Epithelial cell of esophagus (primary cell): ENCODE measurements at regions not wholly inside any gene's neighbourhood (a gene's known extent, or its start where the extent isn't known, plus 50 kb on each side); places are given as distances from the start of the nearest gene placed in this dataset.

Experiments used
- DNase-seq: peaks from one replicate; pipeline ENCODE4 v3.0.0; 2010; ENCODE audit warnings: low read depth
- H3K4me3 ChIP-seq: 2 replicates; pipeline ENCODE4 v1.5.1; 2011; ENCODE audit warnings: mild to moderate bottlenecking, low read length, control low read depth
- CTCF ChIP-seq: IDR thresholded peaks from 2 replicates; pipeline ENCODE4 v1.5.1; 2011; ENCODE audit warnings: low read depth, mild to moderate bottlenecking, low read length, control low read depth, inconsistent platforms; ENCODE audit not compliant: insufficient read depth; ENCODE audit errors: missing control alignments

DNA sequence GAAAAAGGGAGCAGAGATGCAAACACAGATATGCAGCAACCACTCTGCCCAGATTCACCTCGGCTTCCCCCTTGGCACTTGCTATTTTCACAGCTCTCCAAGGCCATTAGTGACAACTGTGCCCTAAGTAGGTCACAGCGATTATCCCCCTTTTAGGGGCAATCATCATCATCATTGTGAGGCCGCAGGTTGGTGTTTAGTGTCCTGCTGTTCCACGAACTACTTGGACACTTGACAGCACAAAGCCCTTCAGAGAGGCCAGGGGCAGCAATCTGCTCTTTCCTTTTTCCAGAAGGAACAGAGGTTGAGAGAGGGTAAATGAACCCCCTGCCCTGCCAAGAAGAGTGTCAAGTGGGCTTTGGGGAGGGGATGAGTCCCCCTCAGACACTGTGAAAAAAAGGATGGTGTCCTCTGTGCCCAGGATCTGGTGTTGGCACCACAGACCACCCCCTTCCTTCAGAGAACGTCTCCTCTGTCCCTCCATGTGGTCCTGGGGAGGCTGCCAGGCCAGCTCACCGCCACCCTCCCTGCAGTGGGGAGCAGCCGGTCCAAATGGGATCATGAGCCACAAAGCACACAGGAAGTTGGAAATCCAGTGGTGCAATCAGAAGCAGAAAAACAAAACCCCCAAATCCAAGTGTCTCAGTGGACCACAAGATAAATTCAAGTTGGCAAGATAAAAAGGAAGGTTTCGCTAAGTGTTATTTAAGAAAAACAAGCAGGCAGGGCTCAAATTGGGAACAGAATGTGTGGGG is 78.4 kb upstream of the MED9 start:
- no peak overlapping the region for H3K4me3 ChIP-seq
- no peak for TF ChIP-seq CTCF
- no peak for DNase-seq

DNA sequence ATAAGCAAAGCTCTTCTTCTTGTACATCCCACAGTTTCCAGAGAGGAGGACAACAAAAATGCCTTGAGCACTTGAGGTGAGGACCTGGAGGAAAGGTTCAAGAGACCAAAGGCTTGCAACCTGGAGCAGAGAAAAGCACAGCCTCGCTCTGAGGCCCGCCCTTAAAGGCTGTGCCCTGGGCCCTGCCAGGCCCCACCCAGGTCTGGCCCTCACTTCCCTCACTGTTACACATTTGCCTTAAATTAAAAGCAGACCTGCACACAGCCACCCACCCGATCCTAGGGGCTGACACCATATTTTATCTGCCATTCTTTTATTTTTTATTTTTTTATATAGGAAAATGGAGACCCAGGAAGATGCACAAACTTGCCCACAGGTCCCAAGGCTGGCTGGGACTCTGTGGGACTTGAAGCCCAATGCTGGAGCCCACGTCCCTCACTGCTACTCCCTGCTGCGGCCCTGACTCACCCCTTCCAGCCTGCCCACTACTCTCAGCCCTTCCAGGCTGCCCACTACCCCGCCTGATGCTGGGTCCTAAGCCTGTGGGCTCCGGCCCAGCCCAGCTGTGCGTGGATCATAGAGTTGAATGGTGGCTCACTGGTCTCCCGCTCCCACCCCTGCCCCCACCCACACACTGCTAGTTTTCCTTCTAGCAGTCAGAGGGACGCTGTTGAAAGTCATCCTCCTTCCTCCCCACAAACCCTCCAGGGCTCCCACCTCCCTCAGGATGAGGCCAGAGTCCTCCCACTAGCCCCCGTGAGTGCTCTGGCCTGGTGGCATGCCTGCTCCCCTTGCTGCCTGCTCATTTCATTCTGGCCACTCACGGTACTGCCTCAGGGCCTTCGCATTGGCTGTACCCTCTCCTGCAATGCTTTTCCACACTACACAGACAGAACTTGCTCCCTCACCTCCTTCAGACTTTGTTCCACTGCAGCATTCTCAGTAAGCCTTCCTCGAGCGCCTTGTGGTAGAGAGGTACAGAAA is 77.6 kb upstream of the MED9 start:
- no peak for TF ChIP-seq CTCF
- DNase-seq: no peak
- H3K4me3 ChIP-seq: no peak overlapping the region

- no peak for DNase-seq
- TF ChIP-seq CTCF: no peak
- H3K4me3 ChIP-seq: no peak overlapping the region
Observed at GRCh38 chr17:17400070-17400469, 76.7 kb upstream of the MED9 start.

GRCh38 chr17:17400566-17401184 is 76.1 kb upstream of the MED9 start:
- TF ChIP-seq CTCF: no peak
- H3K4me3 ChIP-seq: no peak overlapping the region
- no peak for DNase-seq

GRCh38 chr17:17401271-17401781 is 75.5 kb upstream of the MED9 start:
- DNase-seq: peak; percentile 14

GRCh38 chr17:17402558-17402957 is 74.2 kb upstream of the MED9 start:
- peak; percentile 51 for DNase-seq
- H3K4me3 ChIP-seq: no peak overlapping the region
- TF ChIP-seq CTCF: no peak

More at GRCh38 chr17:17401271-17401781, 75.5 kb upstream of the MED9 start:
- TF ChIP-seq CTCF: no peak
- H3K4me3 ChIP-seq: no peak overlapping the region
